Right lung (tissue), 2 donors: ENCODE measurements at regions not wholly inside any gene's neighbourhood (a gene's known extent, or its start where the extent isn't known, plus 50 kb on each side); places are given as distances from the start of the nearest gene placed in this dataset.

Experiments
- DNase-seq, 2 donors: peaks; one replicate each; pipeline ENCODE4 v3.0.0-alpha.2; 2013

GRCh38 chr4:183848805-183849204, 56.3 kb upstream of the STOX2 start:
- no peak for DNase-seq

GRCh38 chr4:183852910-183853547, 52.1 kb upstream of the STOX2 start:
- no peak for DNase-seq

- no peak for DNase-seq
Measured at GRCh38 chr4:183853548-183853940, 51.6 kb upstream of the STOX2 start.
